ENCODE measurements at regions not wholly inside any gene's neighbourhood (a gene's known extent, or its start where the extent isn't known, plus 50 kb on each side); places are given as distances from the start of the nearest gene placed in this dataset.

GRCh38 chr9:79173932-79174331 lies 397.8 kb upstream of the TLE4 start:
- no peak for DNase-seq

- no peak for DNase-seq
Observed at GRCh38 chr9:79176014-79176697, 395.6 kb upstream of the TLE4 start.

- no peak for DNase-seq
Observed at GRCh38 chr9:79184831-79185230, 386.9 kb upstream of the TLE4 start.

DNA sequence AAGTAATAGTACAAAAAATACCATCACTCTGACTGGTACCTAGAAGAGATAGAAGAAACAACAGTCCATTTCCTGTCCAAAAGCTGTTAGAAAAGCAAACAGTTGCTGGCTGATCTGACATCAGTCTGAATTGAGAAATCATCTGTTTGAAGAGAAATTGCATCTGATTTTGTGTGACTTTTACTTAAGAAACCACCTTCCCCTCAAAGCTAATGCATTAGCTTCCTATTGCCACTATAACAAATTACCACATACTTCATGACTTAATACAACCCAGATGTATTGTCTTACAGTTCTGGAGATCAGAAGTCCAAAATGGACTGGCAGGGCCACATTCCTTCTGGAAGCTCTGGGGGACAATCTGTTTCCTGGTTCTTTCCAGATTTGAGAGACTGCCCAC lies 385.9 kb upstream of the TLE4 start:
- no peak for DNase-seq

GRCh38 chr9:79189511-79189924 lies 382.2 kb upstream of the TLE4 start:
- DNase-seq: no peak

DNA sequence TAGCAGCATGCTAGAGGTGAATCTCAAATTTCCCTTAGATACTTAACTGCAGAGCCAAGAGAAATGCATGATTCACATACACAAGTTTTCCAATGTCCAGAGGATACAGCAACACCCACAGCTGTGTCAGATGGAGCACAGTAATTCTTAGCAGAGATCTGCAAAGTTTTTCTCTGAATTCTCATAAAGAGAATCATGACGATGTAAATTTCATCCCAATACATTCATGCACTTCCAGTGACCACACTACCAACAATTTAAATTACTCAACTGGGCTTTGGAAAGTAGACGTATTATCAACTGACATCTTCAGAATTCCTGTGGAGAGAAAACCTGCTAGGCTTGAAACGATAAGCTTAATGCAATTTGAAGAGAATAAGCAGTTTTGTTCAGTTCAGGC lies 378.8 kb upstream of the TLE4 start:
- no peak for DNase-seq

- no peak for DNase-seq
Observed at GRCh38 chr9:79193501-79194223, 378.1 kb upstream of the TLE4 start.

DNA sequence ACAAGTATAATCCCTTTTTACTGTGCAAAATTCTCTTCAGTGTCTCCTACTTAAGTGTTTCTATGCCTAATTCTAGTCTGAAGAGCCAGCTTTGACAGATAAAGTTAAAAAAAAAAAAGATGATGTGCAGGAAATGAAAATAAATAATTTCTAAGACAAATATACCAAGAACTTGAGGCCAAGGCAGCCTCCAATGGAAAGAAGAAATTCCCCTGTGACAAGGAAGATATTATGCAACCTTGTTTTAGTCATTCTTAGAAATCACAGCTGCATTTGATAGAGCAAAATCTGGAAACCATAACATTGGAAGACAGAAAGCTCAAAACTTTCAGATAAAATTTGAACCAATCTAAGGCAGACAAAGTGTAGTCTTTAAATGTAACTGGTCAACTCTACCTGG lies 375.9 kb upstream of the TLE4 start:
- DNase-seq: no peak

DNA sequence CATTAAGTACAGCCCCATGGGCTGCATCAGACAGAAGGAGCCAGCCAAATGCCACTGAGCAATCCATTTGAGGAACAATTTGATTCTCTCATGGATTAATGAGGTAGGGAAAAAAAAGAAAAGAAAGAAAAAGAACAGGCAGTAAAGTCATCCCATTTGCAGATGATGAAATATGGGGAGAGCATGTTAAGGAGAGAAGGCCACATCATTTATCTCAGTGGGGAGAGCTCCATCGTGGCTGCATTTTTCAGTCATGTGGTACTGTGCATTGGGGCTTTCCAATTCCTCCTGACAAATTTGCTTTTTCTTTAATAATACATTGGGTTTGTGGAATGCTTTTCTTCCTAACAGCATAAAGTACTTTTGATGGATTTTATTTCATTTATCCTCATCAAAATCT lies 375.2 kb upstream of the TLE4 start:
- no peak for DNase-seq

GRCh38 chr9:79200336-79200735 lies 371.4 kb upstream of the TLE4 start:
- no peak for DNase-seq

- DNase-seq: no peak
Observed at GRCh38 chr9:79201636-79202035, 370.1 kb upstream of the TLE4 start.

DNA sequence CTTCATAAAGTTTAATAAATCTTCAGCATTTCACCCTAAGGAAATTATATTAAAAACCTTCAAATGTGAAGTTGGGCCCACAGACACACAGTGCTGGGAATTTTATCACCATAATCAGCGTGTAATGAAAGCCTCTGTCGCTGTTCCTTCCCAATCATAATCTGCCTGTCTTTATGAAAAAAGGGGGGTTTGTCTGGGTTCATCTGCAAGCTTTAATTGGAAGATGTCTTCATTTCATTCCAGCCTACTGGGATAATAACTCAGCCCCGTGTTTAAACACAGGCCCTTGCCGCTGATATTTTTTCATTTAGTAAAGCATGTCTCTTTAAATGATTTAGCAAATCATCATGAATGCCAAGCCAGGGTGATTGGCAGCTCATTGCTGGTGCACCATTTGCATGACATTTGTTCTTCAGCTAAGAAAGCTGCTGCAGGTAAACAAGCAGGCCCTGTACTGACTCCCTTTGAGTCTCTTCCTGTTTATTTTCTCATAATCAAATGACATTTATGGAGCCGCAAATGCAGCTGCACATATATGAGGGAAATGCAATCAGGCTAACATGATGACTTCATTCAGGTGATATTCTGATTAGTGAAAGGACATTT lies 362.9 kb upstream of the TLE4 start:
- no peak for DNase-seq

GRCh38 chr9:79210541-79211243 lies 361.1 kb upstream of the TLE4 start:
- DNase-seq: no peak

DNA sequence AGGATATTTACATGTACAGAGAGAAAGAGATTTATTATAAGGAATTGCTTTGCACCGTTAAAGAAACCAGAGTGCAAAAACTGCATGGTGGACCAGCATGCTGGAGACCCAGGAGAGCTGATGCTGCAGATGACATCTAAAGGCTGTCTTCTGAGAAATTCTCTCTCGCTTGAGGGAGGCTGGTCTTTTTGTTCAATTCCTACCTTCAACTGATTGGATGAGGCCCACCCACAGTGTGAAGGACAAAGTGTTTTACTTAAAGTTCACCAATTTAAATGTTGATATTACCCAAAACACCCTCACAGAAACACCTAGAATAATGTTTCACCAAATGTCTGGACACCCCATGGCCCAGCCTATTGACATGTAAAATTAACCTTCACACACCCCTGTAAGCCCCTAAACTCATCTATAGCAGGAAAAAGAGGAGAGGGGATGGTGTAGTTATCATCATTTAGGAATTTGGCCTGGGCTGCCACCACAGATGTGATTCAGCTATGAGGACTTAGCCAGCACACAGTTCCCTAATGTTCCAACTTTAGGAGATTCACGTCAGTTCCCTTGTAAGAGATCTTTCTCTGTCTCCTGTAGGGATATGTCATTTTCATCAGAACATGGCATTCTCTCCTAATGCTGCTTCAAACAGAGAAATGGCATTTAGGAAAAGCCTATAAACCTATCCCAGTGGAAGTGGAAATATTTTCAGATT lies 358.2 kb upstream of the TLE4 start:
- DNase-seq: no peak

- no peak for DNase-seq
Observed at GRCh38 chr9:79215821-79216220, 355.9 kb upstream of the TLE4 start.

DNA sequence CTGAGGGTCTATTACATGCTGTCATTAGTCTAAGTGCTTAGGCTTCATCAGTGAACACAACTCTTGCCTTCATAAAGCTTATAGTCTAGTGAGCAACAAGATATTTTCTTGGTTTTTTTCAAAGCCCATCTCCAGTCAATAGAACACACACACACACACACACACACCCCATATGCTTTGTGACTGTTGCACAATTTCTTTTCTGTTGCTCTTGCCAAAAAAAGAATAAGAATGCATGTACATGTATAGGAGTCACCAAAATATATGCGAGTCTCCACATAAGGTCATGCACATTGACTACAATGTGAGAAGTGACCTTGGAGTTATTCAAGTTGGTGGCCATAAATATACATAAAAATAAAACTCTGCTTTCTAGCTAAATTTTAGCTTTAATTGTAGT lies 351.5 kb upstream of the TLE4 start:
- no peak for DNase-seq

GRCh38 chr9:79220666-79221065 lies 351.1 kb upstream of the TLE4 start:
- DNase-seq: no peak

GRCh38 chr9:79221084-79221483 lies 350.7 kb upstream of the TLE4 start:
- no peak for DNase-seq

DNA sequence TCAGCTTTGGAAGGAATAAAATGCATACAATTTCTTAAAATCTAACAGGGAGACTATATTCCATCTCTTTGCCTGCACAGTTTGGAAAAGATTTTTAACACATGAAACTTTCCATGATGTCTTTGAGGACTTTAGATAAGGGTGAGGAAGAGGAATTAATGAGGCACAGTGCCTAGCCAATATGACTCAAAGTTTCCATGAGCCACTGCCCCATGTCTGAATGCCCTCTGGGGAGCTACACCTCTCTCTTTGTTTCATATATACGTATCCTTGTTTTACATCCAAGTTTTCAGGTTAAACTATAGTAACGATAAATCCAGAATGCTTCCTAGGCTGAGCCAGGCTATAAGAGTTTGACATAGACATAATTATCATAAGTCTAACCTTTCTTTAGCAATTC lies 349.3 kb upstream of the TLE4 start:
- no peak for DNase-seq

DNA sequence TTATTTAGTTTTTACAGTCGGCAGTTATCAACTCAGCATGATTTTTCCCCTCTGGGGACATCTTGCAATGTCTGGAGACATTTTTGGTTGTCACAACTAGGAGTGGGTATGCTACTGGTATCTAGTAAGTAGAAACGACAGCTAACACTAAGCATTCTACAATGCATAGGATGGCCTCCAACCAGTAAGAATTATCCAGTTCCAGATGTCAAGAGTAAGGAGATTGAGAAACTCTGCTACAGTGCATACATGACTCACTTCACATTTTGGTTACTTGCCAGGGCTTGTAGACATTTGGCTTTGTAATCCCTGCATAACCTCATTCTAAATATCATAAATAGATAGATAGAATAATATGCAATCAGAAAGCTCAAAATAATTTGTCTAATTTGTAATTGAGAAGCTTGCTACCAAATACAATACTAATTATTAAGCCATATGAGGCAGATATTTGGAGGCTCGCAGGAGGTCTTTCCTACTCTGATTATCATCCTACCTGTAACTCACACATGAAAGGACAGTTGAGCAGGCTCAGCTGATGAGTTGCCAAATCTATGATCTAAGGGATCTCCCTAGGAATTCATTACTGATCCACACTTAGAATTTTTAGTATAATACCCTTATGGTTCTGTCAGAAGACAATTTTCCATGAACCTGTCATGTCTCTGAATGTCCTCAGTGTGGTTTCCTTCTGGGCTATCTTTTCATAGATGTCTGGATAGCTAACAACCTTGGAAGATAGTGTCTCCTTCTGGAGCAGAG lies 346.9 kb upstream of the TLE4 start:
- DNase-seq: no peak

- no peak for DNase-seq
Observed at GRCh38 chr9:79233542-79233941, 338.2 kb upstream of the TLE4 start.

DNA sequence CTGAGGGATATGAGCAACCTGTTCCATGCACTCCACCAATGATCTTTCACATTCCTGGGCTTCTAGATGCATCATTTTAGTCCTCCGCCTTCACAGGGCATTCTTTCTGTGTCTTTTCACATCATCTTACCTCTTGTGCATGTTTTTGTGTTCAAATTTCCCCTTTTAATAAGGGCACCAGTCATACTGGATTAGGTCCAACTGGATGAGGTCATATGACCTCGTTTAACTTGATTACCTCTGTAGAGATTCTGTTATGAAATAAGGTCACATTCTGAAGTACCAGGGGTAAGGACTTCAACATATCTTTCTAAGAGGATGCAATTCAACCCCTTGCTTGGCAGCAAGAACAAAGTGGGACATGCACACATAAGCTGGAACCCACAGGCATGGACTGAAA lies 335.3 kb upstream of the TLE4 start:
- no peak for DNase-seq
